ENCODE measurements at regions not wholly inside any gene's neighbourhood (a gene's known extent, or its start where the extent isn't known, plus 50 kb on each side); places are given as distances from the start of the nearest gene placed in this dataset.
"Not testable (repeated sequence)": the region's sequence is repeated elsewhere in the genome, so short reads cannot be mapped to it uniquely, and the experiment has no call there.

DNA sequence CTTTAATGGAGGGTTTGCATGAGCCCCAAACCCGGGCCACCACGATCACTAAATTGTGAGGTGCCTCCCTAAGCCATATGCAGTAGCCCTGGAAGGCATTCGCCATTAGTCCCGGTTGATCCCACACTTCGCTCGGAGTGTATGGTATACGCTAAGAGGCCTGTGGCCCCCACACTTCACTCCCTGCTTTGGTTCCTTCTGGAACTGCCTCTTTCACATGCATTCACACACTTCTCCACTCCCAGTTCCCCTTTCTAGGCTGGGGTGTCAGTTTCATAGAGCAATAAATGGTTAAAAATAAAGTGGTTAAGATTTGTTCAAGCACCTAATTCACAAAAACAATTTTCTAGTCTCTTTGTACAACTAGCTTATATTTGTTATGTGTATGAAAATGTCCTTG, 212.1 kb upstream of the KCND2 start:
- 85 to 97% methylated on average over 4 to 7 of the region's 7 CpGs for WGBS, 2 experiments (ENCODE audit: insufficient coverage in 2 of 2)

DNA sequence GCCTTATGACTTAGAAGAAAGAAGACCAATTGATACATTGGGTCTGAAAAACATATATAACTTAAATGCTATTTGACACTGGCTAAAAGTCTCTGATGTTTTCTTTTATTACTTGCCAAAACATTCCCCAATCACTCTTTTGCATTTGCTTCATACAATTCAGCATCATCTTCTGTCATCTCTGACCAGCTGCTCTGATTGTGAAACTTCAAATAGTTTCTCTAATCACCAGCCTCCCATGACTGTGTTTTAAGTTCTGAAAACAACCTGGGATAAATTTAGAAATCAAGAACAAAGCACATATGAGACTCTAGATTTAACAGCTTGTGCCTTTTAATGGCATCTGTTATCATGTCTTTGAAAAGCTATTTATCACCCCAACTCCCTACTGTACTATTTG, 208.4 kb upstream of the KCND2 start:
- no peak overlapping the region for H3K4me3 ChIP-seq (ENCODE audit: extremely low read depth, insufficient read depth, low read length, poor library complexity, severe bottlenecking)
- no peak overlapping the region for H3K27ac ChIP-seq (ENCODE audit: low read depth, low read length, severe bottlenecking)
- no peaks in the 10 kb centered on the region for H3K36me3 ChIP-seq (ENCODE audit: control insufficient read depth, insufficient read depth, low read length)
- no peaks in the 10 kb centered on the region for H3K9me3 ChIP-seq (ENCODE audit: control insufficient read depth, low read length)
- no peaks in the 10 kb centered on the region for H3K4me1 ChIP-seq (ENCODE audit: control insufficient read depth, insufficient read depth, low read length, poor library complexity, severe bottlenecking)

More for the DNA sequence above, 212.1 kb upstream of the KCND2 start:
- Histone ChIP-seq H3K36me3 (ENCODE audit: control insufficient read depth, insufficient read depth, low read length) (no peaks in the 10 kb centered on the region), H3K27ac (ENCODE audit: low read depth, low read length, severe bottlenecking) (no peak overlapping the region), H3K4me3 (ENCODE audit: extremely low read depth, insufficient read depth, low read length, poor library complexity, severe bottlenecking) (no peak overlapping the region), H3K4me1 (ENCODE audit: control insufficient read depth, insufficient read depth, low read length, poor library complexity, severe bottlenecking) (peaks cover under 1% of the 10 kb centered on the region), H3K9me3 (ENCODE audit: control insufficient read depth, low read length) (no peaks in the 10 kb centered on the region)

- not testable (repeated sequence) for H3K36me3 ChIP-seq (ENCODE audit: control insufficient read depth, insufficient read depth, low read length); H3K4me1 ChIP-seq (ENCODE audit: control insufficient read depth, insufficient read depth, low read length, poor library complexity, severe bottlenecking)
Observed at GRCh38 chr7:120066898-120067297, 206.1 kb upstream of the KCND2 start.

GRCh38 chr7:120070201-120070600, 202.8 kb upstream of the KCND2 start:
- Histone ChIP-seq H3K36me3 (ENCODE audit: control insufficient read depth, insufficient read depth, low read length) (no peaks in the 10 kb centered on the region), H3K9me3 (ENCODE audit: control insufficient read depth, low read length) (no peaks in the 10 kb centered on the region), H3K27ac (ENCODE audit: low read depth, low read length, severe bottlenecking) (no peak overlapping the region), H3K4me1 (ENCODE audit: control insufficient read depth, insufficient read depth, low read length, poor library complexity, severe bottlenecking) (no peaks in the 10 kb centered on the region), H3K4me3 (ENCODE audit: extremely low read depth, insufficient read depth, low read length, poor library complexity, severe bottlenecking) (no peak overlapping the region)
- WGBS, 2 experiments (ENCODE audit: insufficient coverage in 2 of 2) = 90 to 100% methylated on average over 1 of the region's 1 CpG

More at GRCh38 chr7:120066898-120067297, 206.1 kb upstream of the KCND2 start:
- not testable (repeated sequence) for H3K9me3 ChIP-seq (ENCODE audit: control insufficient read depth, low read length); H3K27ac ChIP-seq (ENCODE audit: low read depth, low read length, severe bottlenecking); H3K4me3 ChIP-seq (ENCODE audit: extremely low read depth, insufficient read depth, low read length, poor library complexity, severe bottlenecking)

GRCh38 chr7:120077777-120078176, 195.2 kb upstream of the KCND2 start:
- no peaks in the 10 kb centered on the region for H3K36me3 ChIP-seq (ENCODE audit: control insufficient read depth, insufficient read depth, low read length)
- no CpG with 5 or more reads among the region's 3 CpGs for WGBS, 2 experiments (ENCODE audit: insufficient coverage in 2 of 2)
- no peak overlapping the region for H3K27ac ChIP-seq (ENCODE audit: low read depth, low read length, severe bottlenecking)
- no peaks in the 10 kb centered on the region for H3K9me3 ChIP-seq (ENCODE audit: control insufficient read depth, low read length)
- no peak overlapping the region for H3K4me3 ChIP-seq (ENCODE audit: extremely low read depth, insufficient read depth, low read length, poor library complexity, severe bottlenecking)
- no peaks in the 10 kb centered on the region for H3K4me1 ChIP-seq (ENCODE audit: control insufficient read depth, insufficient read depth, low read length, poor library complexity, severe bottlenecking)

GRCh38 chr7:120079022-120079421, 194.0 kb upstream of the KCND2 start:
- H3K9me3 ChIP-seq (ENCODE audit: control insufficient read depth, low read length) = no peaks in the 10 kb centered on the region
- 80 to 100% methylated on average over 1 of the region's 1 CpG for WGBS, 2 experiments (ENCODE audit: insufficient coverage in 2 of 2)
- no peak overlapping the region for H3K27ac ChIP-seq (ENCODE audit: low read depth, low read length, severe bottlenecking)
- H3K4me3 ChIP-seq (ENCODE audit: extremely low read depth, insufficient read depth, low read length, poor library complexity, severe bottlenecking) = no peak overlapping the region
- H3K4me1 ChIP-seq (ENCODE audit: control insufficient read depth, insufficient read depth, low read length, poor library complexity, severe bottlenecking) = no peaks in the 10 kb centered on the region
- no peaks in the 10 kb centered on the region for H3K36me3 ChIP-seq (ENCODE audit: control insufficient read depth, insufficient read depth, low read length)

- Histone ChIP-seq H3K27ac (ENCODE audit: low read depth, low read length, severe bottlenecking) (no peak overlapping the region), H3K4me1 (ENCODE audit: control insufficient read depth, insufficient read depth, low read length, poor library complexity, severe bottlenecking) (no peaks in the 10 kb centered on the region), H3K36me3 (ENCODE audit: control insufficient read depth, insufficient read depth, low read length) (no peaks in the 10 kb centered on the region), H3K4me3 (ENCODE audit: extremely low read depth, insufficient read depth, low read length, poor library complexity, severe bottlenecking) (no peak overlapping the region), H3K9me3 (ENCODE audit: control insufficient read depth, low read length) (no peaks in the 10 kb centered on the region)
- 83 to 95% methylated on average over 1 to 2 of the region's 3 CpGs for WGBS, 2 experiments (ENCODE audit: insufficient coverage in 2 of 2)
Observed at GRCh38 chr7:120079704-120080103, 193.3 kb upstream of the KCND2 start.

GRCh38 chr7:120086468-120086867, 186.5 kb upstream of the KCND2 start:
- not testable (repeated sequence) for H3K9me3 ChIP-seq (ENCODE audit: control insufficient read depth, low read length); H3K27ac ChIP-seq (ENCODE audit: low read depth, low read length, severe bottlenecking); H3K36me3 ChIP-seq (ENCODE audit: control insufficient read depth, insufficient read depth, low read length); H3K4me1 ChIP-seq (ENCODE audit: control insufficient read depth, insufficient read depth, low read length, poor library complexity, severe bottlenecking); H3K4me3 ChIP-seq (ENCODE audit: extremely low read depth, insufficient read depth, low read length, poor library complexity, severe bottlenecking)
- 88 to 97% methylated on average over 5 of the region's 16 CpGs for WGBS, 2 experiments (ENCODE audit: insufficient coverage in 2 of 2)

- Histone ChIP-seq H3K36me3 (ENCODE audit: control insufficient read depth, insufficient read depth, low read length) (no peaks in the 10 kb centered on the region), H3K27ac (ENCODE audit: low read depth, low read length, severe bottlenecking) (no peak overlapping the region), H3K4me1 (ENCODE audit: control insufficient read depth, insufficient read depth, low read length, poor library complexity, severe bottlenecking) (no peaks in the 10 kb centered on the region), H3K9me3 (ENCODE audit: control insufficient read depth, low read length) (no peaks in the 10 kb centered on the region), H3K4me3 (ENCODE audit: extremely low read depth, insufficient read depth, low read length, poor library complexity, severe bottlenecking) (no peak overlapping the region)
- 60 to 86% methylated on average over 3 to 4 of the region's 4 CpGs for WGBS, 2 experiments (ENCODE audit: insufficient coverage in 2 of 2)
Observed at GRCh38 chr7:120089968-120090367, 183.0 kb upstream of the KCND2 start.

- no peaks in the 10 kb centered on the region for H3K36me3 ChIP-seq (ENCODE audit: control insufficient read depth, insufficient read depth, low read length)
- H3K27ac ChIP-seq (ENCODE audit: low read depth, low read length, severe bottlenecking) = no peak overlapping the region
- H3K9me3 ChIP-seq (ENCODE audit: control insufficient read depth, low read length) = no peaks in the 10 kb centered on the region
- 79 to 100% methylated on average over 2 to 3 of the region's 3 CpGs for WGBS, 2 experiments (ENCODE audit: insufficient coverage in 2 of 2)
- no peaks in the 10 kb centered on the region for H3K4me1 ChIP-seq (ENCODE audit: control insufficient read depth, insufficient read depth, low read length, poor library complexity, severe bottlenecking)
- no peak overlapping the region for H3K4me3 ChIP-seq (ENCODE audit: extremely low read depth, insufficient read depth, low read length, poor library complexity, severe bottlenecking)
Observed at GRCh38 chr7:120091807-120092206, 181.2 kb upstream of the KCND2 start.

DNA sequence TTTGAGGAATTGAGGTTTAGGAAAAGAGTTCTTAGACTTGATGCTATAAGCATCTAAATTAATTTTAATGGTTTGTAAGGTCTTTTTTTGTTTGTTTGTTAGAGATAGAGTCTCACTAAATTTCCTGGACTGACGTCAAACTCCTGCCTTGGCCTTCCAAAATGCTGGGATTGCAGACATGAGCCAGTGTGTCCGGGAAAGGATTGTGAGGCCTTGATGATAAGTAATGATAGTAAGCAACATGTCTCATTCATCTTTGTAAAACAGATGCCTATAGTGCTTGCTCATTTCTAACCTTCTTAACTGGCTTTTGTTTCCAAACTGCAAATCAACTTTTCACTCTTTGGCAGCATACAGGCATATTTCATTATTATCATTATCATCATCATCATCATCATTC, 176.0 kb upstream of the KCND2 start:
- H3K27ac ChIP-seq (ENCODE audit: low read depth, low read length, severe bottlenecking) = no peak overlapping the region
- H3K9me3 ChIP-seq (ENCODE audit: control insufficient read depth, low read length) = no peaks in the 10 kb centered on the region
- H3K4me3 ChIP-seq (ENCODE audit: extremely low read depth, insufficient read depth, low read length, poor library complexity, severe bottlenecking) = no peak overlapping the region
- H3K36me3 ChIP-seq (ENCODE audit: control insufficient read depth, insufficient read depth, low read length) = no peaks in the 10 kb centered on the region
- H3K4me1 ChIP-seq (ENCODE audit: control insufficient read depth, insufficient read depth, low read length, poor library complexity, severe bottlenecking) = no peaks in the 10 kb centered on the region
- 75% methylated on average over 2 of the region's 2 CpGs; no CpG with 5 or more reads in 1 of the 2 experiments for WGBS, 2 experiments (ENCODE audit: insufficient coverage in 2 of 2)

GRCh38 chr7:120097774-120098173, 175.2 kb upstream of the KCND2 start:
- H3K4me3 ChIP-seq (ENCODE audit: extremely low read depth, insufficient read depth, low read length, poor library complexity, severe bottlenecking) = no peak overlapping the region
- no peaks in the 10 kb centered on the region for H3K4me1 ChIP-seq (ENCODE audit: control insufficient read depth, insufficient read depth, low read length, poor library complexity, severe bottlenecking)
- no peak overlapping the region for H3K27ac ChIP-seq (ENCODE audit: low read depth, low read length, severe bottlenecking)
- no peaks in the 10 kb centered on the region for H3K9me3 ChIP-seq (ENCODE audit: control insufficient read depth, low read length)
- H3K36me3 ChIP-seq (ENCODE audit: control insufficient read depth, insufficient read depth, low read length) = no peaks in the 10 kb centered on the region

Data from mesodermal cell (in vitro differentiated cells).